Cerebellar nuclear complex (tissue), 1 donor: ENCODE measurements at regions not wholly inside any gene's neighbourhood (a gene's known extent, or its start where the extent isn't known, plus 50 kb on each side); places are given as distances from the start of the nearest gene placed in this dataset.
"Not testable (repeated sequence)": the region's sequence is repeated elsewhere in the genome, so short reads cannot be mapped to it uniquely, and the experiment has no call there.

ENCODE experiments used
- DNase-seq, 2 experiments: peaks; one replicate each; lab custom pipeline; 2025; lab: John Stamatoyannopoulos, UW

DNA sequence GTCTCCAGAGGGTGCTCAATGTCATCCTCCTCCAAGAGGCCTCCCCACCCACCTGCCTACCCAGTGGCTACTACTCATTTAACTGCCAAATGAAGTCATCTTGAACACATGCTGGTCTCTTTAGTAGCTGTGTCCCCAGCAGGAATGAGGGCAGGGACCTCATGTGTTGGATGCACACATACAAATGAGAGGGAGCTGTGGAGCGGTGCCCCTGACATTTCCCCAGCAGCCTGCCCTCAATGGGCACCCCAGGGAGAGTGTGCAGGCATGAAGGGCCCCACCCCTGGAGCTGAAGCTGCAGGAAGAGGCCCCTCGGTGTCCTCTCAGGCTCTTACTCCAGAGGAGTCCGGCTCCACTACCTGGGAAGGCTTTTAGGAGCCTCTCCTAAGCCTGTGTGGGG is 1322.7 kb downstream of the UQCRFS1 start:
- no peak for DNase-seq

- no peak for DNase-seq
These were observed 1323.8 kb downstream of the UQCRFS1 start for GRCh38 chr19:27889156-27889555.

GRCh38 chr19:27887946-27888345 is 1325.0 kb downstream of the UQCRFS1 start:
- no peak for DNase-seq

DNA sequence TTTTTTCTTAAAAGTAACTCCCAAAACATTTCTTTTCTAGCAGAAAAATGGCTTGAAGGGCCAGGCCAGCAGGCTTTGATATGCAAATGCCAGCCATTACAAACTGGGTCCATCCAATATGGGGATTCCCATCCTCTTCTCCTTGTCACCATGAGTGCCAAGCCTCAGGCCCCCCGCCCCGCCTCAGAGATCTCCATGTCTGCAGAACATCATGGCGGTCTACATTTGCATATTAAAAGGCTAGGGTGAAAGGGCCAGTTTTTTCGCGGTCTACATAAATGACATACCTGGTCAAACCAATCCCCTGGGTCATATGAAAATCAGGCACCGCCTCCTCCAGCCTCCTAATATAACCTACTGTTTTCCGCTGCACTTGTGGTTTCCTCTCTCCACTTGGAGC is 1327.6 kb downstream of the UQCRFS1 start:
- no peak for DNase-seq

DNA sequence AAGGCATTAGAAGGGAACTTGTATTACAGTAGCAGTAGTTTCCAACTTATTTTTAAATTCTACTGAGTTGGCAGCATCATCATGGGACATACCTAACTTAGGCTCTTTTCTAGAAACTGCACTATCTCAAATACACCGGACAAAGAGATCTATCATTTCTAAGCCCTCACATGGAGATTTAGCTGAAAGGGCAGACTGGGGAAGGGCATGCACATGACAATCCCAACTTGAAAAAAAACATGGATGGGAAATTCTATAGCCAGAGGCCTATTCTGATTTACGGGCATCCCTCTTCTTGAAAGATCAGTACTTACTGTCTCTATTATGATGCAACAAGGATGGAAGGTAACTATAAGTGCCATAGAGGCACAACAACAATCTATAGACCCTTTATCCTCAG is 1328.6 kb downstream of the UQCRFS1 start:
- DNase-seq = no peak

DNA sequence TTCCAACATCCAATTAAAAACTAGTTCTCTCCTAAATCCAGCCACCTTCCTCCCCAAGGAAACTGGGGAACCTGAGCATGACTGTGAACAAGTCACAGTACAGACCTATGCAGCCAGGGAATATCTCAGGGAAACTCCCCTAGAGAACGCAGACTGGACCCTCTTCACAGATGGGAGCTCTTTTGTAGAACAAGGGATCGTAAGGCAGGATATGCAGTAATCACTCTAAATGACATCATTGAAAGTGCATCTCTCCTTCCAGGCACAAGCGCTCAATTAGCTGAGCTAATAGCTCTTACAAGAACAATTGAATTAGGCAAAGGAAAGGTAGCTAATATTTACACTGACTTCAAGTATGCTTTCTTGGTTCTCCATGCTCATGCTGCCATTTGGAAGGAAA is 1331.7 kb downstream of the UQCRFS1 start:
- no peak for DNase-seq

GRCh38 chr19:27876976-27877512 is 1335.9 kb downstream of the UQCRFS1 start:
- no peak for DNase-seq

DNA sequence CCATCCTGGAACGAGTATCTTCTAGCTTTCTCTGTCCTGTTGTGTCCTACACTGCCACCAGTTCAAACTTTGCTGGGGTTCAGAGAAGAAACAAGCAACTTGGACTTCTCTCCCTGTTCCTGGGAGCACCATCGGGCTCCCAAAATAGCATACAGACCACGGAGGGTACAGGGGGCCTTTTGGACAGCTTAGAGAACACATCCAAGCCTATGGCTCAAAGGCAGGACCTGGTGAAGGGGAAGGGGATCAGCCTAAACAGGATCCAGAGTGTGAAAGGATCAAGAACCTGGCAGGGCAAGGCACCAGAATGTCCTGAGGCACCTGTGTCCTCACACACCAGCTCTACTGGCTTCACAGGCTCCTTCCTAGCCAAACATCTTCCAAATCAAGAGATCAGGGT is 1336.5 kb downstream of the UQCRFS1 start:
- DNase-seq = no peak

DNA sequence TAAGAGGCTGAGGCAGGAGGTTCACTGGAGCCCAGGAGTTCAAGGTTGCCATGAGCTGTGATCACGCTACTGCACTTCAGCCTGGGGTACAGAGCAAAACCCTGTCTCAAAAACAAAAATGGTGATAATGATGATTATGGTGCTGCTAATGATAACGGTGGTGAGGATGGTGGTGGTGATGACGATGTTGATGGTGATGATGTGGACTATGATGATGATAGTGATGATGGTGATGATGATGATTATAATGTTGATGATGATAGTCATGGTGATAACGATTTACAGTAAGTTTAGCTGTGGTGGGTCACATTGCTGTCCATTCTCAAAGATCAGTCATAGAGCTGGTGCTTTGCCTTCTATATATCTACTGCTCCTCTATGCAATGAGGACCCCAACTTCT is 1340.6 kb downstream of the UQCRFS1 start:
- no peak for DNase-seq

- DNase-seq = no peak
These were observed 1342.7 kb downstream of the UQCRFS1 start for GRCh38 chr19:27870293-27870692.

GRCh38 chr19:27868007-27868406 is 1344.9 kb downstream of the UQCRFS1 start:
- DNase-seq = no peak

GRCh38 chr19:27865927-27866777 is 1346.8 kb downstream of the UQCRFS1 start:
- no peak for DNase-seq

GRCh38 chr19:27861411-27861975 is 1351.5 kb downstream of the UQCRFS1 start:
- DNase-seq = no peak

DNA sequence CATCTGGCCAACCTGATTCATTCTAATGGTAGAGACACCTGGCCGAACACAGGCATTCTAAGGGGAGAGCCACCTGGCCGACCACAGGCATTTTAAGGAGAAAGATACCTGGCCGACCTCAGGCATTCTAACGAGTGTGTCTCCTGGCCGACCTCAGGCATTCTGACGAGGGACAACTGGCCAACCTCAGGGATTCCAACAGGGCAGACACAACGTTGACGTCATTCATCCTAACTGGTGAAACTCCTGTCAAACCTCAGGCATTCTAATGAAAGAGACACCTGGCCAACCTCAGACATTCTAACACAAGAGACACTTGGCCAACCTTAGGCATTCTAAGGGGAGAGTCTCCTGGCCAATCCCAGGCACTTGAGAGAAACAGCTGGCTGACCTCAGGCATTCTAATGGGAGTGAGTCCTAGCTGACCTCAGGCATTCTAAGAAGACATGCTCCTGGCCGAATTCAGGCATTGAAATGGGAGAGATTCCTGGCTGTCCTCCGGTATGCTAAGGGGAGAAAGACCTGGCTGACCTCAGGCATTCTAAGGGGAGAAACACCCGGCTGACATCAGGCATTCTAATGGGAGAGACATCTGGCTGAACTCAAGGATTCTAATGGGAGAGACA is 1352.5 kb downstream of the UQCRFS1 start:
- no peak for DNase-seq

GRCh38 chr19:27859689-27860088 is 1353.3 kb downstream of the UQCRFS1 start:
- no peak for DNase-seq

DNA sequence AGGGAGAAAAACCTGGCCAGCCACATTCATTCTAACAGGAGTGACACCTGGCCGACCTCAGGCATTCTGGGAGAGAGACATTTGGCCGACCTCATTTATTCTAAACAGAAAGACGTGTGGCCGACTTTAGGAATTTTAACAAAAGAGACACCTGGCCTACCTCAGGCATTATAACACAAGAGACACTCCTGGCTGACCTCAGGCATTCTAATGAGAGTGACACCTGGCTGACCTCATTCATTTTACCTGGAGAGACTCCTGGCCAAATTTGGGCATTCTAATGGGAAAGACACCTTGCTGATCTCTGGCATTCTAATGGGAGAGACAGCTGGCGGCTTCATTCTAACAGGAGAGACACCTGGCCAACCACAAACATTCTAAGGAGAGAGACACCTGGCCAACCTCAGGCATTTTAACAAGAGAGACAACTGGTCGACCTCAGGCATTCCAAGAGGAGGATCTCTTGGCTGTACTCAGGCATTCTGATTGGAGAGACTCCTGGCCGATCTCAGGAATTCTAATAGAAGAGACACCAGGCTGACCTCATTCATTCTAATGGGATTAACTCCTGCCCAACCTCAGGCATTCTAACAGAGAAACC is 1353.9 kb downstream of the UQCRFS1 start:
- no peak for DNase-seq

GRCh38 chr19:27852931-27853330 is 1360.0 kb downstream of the UQCRFS1 start:
- not testable (repeated sequence) for DNase-seq

DNA sequence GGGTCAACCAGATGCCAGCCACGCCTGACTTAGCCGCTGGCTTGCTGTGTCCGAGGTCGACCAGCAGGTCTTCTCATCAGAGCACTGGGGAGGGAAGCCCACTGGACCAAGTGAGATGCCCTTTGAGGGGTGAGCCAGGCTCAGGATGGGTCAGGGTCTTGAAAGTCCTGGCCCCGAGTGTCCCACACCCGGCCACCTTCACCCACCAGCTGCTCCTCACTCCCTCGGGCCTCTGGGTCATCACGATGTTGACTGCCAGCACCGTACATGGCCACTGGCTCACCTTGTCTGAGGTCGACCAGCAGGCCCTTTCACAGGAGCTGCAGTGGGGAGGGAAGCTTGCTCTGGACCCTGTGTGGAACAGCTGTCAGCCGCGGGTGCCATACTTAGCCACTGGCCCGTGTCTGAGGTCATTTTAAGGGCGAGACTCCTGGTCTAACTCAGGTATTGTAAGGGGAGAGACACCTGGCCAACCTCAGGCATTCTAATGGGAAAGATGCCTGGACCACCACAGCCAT is 1361.3 kb downstream of the UQCRFS1 start:
- no peak for DNase-seq

DNA sequence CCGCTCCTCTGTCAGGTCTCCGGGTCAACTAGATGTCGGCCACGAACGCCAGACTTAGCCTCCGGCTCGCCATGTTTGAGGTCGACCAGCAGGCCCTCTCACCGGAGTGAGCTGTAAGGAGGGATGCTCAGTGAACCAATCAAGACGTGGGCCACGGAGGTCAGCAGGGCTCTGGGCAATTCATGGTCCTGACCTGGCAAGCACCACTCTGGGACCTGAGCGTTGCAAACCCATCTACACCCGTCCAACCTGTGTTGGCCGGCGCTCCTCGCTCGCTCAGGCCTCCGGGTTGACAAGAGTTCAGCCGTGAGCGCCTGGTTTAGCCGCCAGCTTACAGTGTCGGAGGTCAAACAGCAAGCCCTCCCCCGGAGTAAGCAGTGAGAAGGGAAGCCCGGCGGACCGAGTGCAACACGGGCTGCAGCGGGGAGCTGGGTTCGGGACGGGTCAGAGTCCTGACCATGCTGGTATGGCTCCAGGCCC is 1361.9 kb downstream of the UQCRFS1 start:
- no peak for DNase-seq

DNA sequence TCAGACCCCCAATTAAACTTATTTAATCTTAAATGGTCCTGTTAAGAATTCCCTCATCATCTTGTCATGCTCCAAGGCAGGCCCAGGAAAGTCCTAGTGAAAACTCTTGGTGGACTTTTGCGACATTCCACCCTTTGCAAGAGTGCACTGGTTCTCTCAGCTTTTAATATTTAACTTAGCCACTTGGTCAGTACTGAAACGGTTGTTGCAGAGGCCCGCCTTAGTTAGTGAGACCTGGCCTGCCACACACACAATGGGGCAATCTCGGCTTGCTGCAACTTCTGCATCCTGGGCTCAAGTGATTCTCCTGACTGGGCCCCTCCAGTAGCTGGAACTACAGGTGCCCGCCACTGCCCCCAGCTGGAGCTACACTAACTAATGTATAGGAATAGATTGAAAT is 1366.0 kb downstream of the UQCRFS1 start:
- no peak for DNase-seq

DNA sequence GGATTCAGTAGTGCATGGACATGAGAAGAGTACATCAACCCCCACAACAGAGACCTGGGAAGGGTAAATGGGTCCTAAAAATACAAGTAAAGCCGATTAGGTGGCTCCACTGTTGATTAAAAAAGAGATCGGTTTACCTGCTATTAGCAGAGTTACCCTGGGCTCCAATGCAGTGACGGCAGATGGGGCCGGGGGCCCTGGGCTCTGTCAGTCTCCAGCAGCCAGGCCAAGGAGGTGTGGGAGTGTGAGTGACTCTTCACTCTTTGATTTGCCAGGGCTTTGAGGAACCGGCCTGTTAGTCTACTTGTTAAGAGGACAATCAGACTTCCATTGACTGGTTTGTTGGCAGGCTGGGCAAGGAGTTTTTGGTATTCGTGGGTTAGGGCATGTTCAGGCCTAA is 1368.7 kb downstream of the UQCRFS1 start:
- DNase-seq = no peak

GRCh38 chr19:27843861-27844260 is 1369.1 kb downstream of the UQCRFS1 start:
- DNase-seq = no peak
